H1 (cell line): ENCODE measurements at regions not wholly inside any gene's neighbourhood (a gene's known extent, or its start where the extent isn't known, plus 50 kb on each side); places are given as distances from the start of the nearest gene placed in this dataset.

Experiments used
- CTCF ChIA-PET: fragments of 300-600 bp; sonication (Branson Sonifier 250); formaldehyde crosslinking; loops from one replicate; lab custom pipeline; 2021; ENCODE audit not compliant: partially characterized antibody; lab: Charles Lee
- POLR2A ChIA-PET: fragments of 300-600 bp; sonication (Branson Sonifier 250); formaldehyde crosslinking; loops from one replicate; lab custom pipeline; 2021; ENCODE audit warnings: inconsistent platforms; ENCODE audit not compliant: partially characterized antibody; lab: Charles Lee
- DNase-seq, 2 experiments: peaks; one replicate each; pipeline versions ENCODE4 v3.0.0 to v3.0.0-alpha.2; 2010 to 2022; ENCODE audit warnings: low spot score in 2 of 2, low read depth in 1 of 2, mixed read lengths in 1 of 2
- FAIRE-seq: peaks from 2 replicates; lab custom pipeline; 2011; peaks lifted over from hg19 to GRCh38; lab: Jason Lieb, UNC
- H2AFZ ChIP-seq: 2 replicates; pipeline ENCODE4 v1.8.1; 2012; ENCODE audit warnings: low read length, inconsistent platforms
- H2AK5ac ChIP-seq: 2 replicates; pipeline ENCODE4 v1.6.1; 2013; ENCODE audit warnings: low read depth, low read length
- H2BK120ac ChIP-seq: replicated peaks from 2 replicates; pipeline ENCODE3; 2013; ENCODE audit warnings: low read depth, low read length, inconsistent platforms
- H2BK12ac ChIP-seq: 2 replicates; pipeline ENCODE4 v1.6.1; 2013; ENCODE audit warnings: low read depth, low read length
- H2BK15ac ChIP-seq: 2 replicates; pipeline ENCODE4 v1.6.1; 2013; ENCODE audit warnings: low read length
- H2BK20ac ChIP-seq: 2 replicates; pipeline ENCODE4 v1.6.1; 2013; ENCODE audit warnings: low read length
- H2BK5ac ChIP-seq: 2 replicates; pipeline ENCODE4 v1.6.1; 2013; ENCODE audit warnings: low read depth, low read length
- H3K14ac ChIP-seq: 2 replicates; pipeline ENCODE4 v1.6.1; 2013; ENCODE audit warnings: inconsistent platforms; ENCODE audit not compliant: insufficient read length
- H3K18ac ChIP-seq: 2 replicates; pipeline ENCODE4 v1.6.1; 2013; ENCODE audit warnings: low read length; ENCODE audit errors: extremely low read depth
- H3K23ac ChIP-seq: 2 replicates; pipeline ENCODE4 v1.6.1; 2013; ENCODE audit warnings: inconsistent platforms; ENCODE audit not compliant: insufficient read length
- H3K23me2 ChIP-seq: 2 replicates; pipeline ENCODE4 v1.6.1; 2013; ENCODE audit warnings: low read depth, low read length
- H3K27ac ChIP-seq: 2 replicates; pipeline ENCODE4 v1.6.1; 2011; ENCODE audit warnings: low read depth, low read length, inconsistent platforms
- H3K27me3 ChIP-seq, 4 experiments: replicated peaks in 1 of 4; 1 replicate in 1 of 4; 2 replicates in 3 of 4; pipeline versions ENCODE4 v1.6.1 to v1.8.1; 2011 to 2013; ENCODE audit warnings: low read length in 3 of 4, mild to moderate bottlenecking in 3 of 4, inconsistent platforms in 2 of 4, mixed read lengths in 2 of 4, moderate library complexity in 1 of 4; ENCODE audit not compliant: control insufficient read depth in 3 of 4, insufficient read depth in 3 of 4; ENCODE audit errors: extremely low read depth in 1 of 4
- H3K36me3 ChIP-seq, 4 experiments: 2 replicates each; pipeline versions ENCODE4 v1.6.1 to v1.8.1; 2011 to 2013; ENCODE audit warnings: mild to moderate bottlenecking in 4 of 4, low read length in 3 of 4, moderate library complexity in 2 of 4, control low read depth in 1 of 4, inconsistent platforms in 1 of 4; ENCODE audit not compliant: insufficient read depth in 4 of 4, control insufficient read depth in 2 of 4
- H3K4ac ChIP-seq: replicated peaks from 2 replicates; pipeline ENCODE3; 2013; ENCODE audit warnings: low read length, low read depth, mixed read lengths, inconsistent platforms; ENCODE audit not compliant: insufficient read length
- H3K4me1 ChIP-seq, 4 experiments: replicated peaks in 1 of 4; 1 replicate in 1 of 4; 2 replicates in 3 of 4; pipeline versions ENCODE4 v1.6.1 to v1.8.1; 2011 to 2013; ENCODE audit warnings: low read length in 3 of 4, inconsistent platforms in 2 of 4, mixed read lengths in 1 of 4; ENCODE audit not compliant: insufficient read depth in 4 of 4, control insufficient read depth in 3 of 4
- H3K4me2 ChIP-seq, 2 experiments: 2 replicates each; pipeline versions ENCODE4 v1.6.1 to v1.8.1; 2011 to 2013; ENCODE audit warnings: low read depth in 2 of 2, low read length in 2 of 2, control low read depth in 1 of 2, inconsistent platforms in 1 of 2, mild to moderate bottlenecking in 1 of 2; ENCODE audit not compliant: insufficient read depth in 1 of 2
- H3K4me3 ChIP-seq, 4 experiments: fragments of 200-600, 300-600 bp in 1 of 4; sonication (generic), shearing (Covaris generic), sonication (Bioruptor Twin) in 1 of 4; 2 replicates each; pipeline versions ENCODE4 v1.5.1 to v1.8.1; 2011 to 2016; ENCODE audit warnings: low read length in 4 of 4, low read depth in 3 of 4, control low read depth in 2 of 4, inconsistent platforms in 2 of 4, mild to moderate bottlenecking in 2 of 4, mixed read lengths in 1 of 4, moderate library complexity in 1 of 4; ENCODE audit not compliant: insufficient read depth in 2 of 4; ENCODE audit errors: extremely low read depth in 1 of 4
- H3K56ac ChIP-seq: replicated peaks from 2 replicates; pipeline ENCODE3; 2013; ENCODE audit warnings: low read depth, mild to moderate bottlenecking, mixed read lengths, low read length, inconsistent platforms; ENCODE audit not compliant: insufficient read length
- H3K79me1 ChIP-seq: 2 replicates; pipeline ENCODE4 v1.6.1; 2013; ENCODE audit warnings: low read depth, low read length, control low read depth
- H3K79me2 ChIP-seq, 2 experiments: 2 replicates each; pipeline versions ENCODE4 v1.6.1 to v1.8.1; 2012 to 2013; ENCODE audit warnings: low read length in 2 of 2, mild to moderate bottlenecking in 2 of 2, inconsistent platforms in 1 of 2; ENCODE audit not compliant: insufficient read depth in 2 of 2, control insufficient read depth in 1 of 2
- H3K9ac ChIP-seq, 4 experiments: replicated peaks in 1 of 4; 1 replicate in 1 of 4; 2 replicates in 3 of 4; pipeline versions ENCODE4 v1.6.1 to v1.8.1; 2011 to 2013; ENCODE audit warnings: low read depth in 3 of 4, low read length in 3 of 4, control low read depth in 2 of 4, mild to moderate bottlenecking in 2 of 4, moderate library complexity in 2 of 4, inconsistent platforms in 1 of 4; ENCODE audit errors: extremely low read depth in 1 of 4
- H3K9me3 ChIP-seq, 2 experiments: 2 replicates each; pipeline versions ENCODE4 v1.6.1 to v1.8.1; 2012 to 2013; ENCODE audit warnings: mild to moderate bottlenecking in 2 of 2, moderate library complexity in 2 of 2, control low read depth in 1 of 2, inconsistent platforms in 1 of 2, low read depth in 1 of 2, low read length in 1 of 2, mixed read lengths in 1 of 2; ENCODE audit not compliant: insufficient read depth in 2 of 2
- H4K20me1 ChIP-seq, 2 experiments: replicated peaks in 1 of 2; 2 replicates each; pipeline versions ENCODE3 to v1.8.1; 2011 to 2013; ENCODE audit warnings: inconsistent platforms in 2 of 2, low read length in 2 of 2, mild to moderate bottlenecking in 1 of 2; ENCODE audit not compliant: insufficient read depth in 2 of 2, control insufficient read depth in 1 of 2
- H4K5ac ChIP-seq: 2 replicates; pipeline ENCODE4 v1.6.1; 2013; ENCODE audit warnings: low read length, low read depth, mixed read lengths, inconsistent platforms; ENCODE audit not compliant: insufficient read length
- H4K8ac ChIP-seq: 2 replicates; pipeline ENCODE4 v1.8.0; 2013; ENCODE audit warnings: mild to moderate bottlenecking, moderate library complexity, low read length, inconsistent platforms; ENCODE audit not compliant: insufficient read depth; ENCODE audit errors: extremely low read depth
- H4K91ac ChIP-seq: replicated peaks from 2 replicates; pipeline ENCODE3; 2013; ENCODE audit warnings: low read length, mixed read lengths, inconsistent platforms; ENCODE audit not compliant: insufficient read length
- NRF1 ChIP-seq: IDR thresholded peaks from 2 replicates; pipeline ENCODE4 v1.6.1; 2011; ENCODE audit warnings: mild to moderate bottlenecking, low read depth, low read length, improper control_type of control experiment
- RAD21 ChIP-seq, 2 experiments: IDR thresholded peaks in 1 of 2; conservative IDR thresholded peaks in 1 of 2; 2 replicates each; pipeline ENCODE4 v1.6.1; 2011; ENCODE audit warnings: low read depth in 2 of 2, low read length in 2 of 2, improper control_type of control experiment in 1 of 2, inconsistent platforms in 1 of 2, mild to moderate bottlenecking in 1 of 2, moderate library complexity in 1 of 2
- WGBS, 2 experiments: shearing (Covaris generic) in 1 of 2; methylation state at CpG; one replicate each; pipeline versions ENCODE4 v1.1.6 to v1.1.7; 2013 to 2015; ENCODE audit warnings: low lambda C conversion rate in 2 of 2, mixed read lengths in 2 of 2, inconsistent platforms in 1 of 2, low coverage in 1 of 2, missing lambda C conversion rate in 1 of 2; ENCODE audit not compliant: insufficient replicate concordance in 2 of 2, insufficient coverage in 1 of 2, insufficient read length in 1 of 2; ENCODE audit errors: extremely low coverage in 1 of 2, missing lambda C conversion rate in 1 of 2; 5-methylcytosine and 5-hydroxymethylcytosine counted together
- TF ChIP-seq, protein P1 (sequence below), 3 experiments: IDR thresholded peaks; 1 replicate in 2 of 3; 2 replicates in 1 of 3; pipeline versions ENCODE4 v1.5.1 to v1.6.1; 2011; ENCODE audit warnings: low read length in 3 of 3, mild to moderate bottlenecking in 3 of 3, inconsistent platforms in 2 of 3, low read depth in 1 of 3, moderate library complexity in 1 of 3; ENCODE audit not compliant: insufficient read depth in 1 of 3; ENCODE audit errors: control extremely low read depth in 1 of 3

DNA sequence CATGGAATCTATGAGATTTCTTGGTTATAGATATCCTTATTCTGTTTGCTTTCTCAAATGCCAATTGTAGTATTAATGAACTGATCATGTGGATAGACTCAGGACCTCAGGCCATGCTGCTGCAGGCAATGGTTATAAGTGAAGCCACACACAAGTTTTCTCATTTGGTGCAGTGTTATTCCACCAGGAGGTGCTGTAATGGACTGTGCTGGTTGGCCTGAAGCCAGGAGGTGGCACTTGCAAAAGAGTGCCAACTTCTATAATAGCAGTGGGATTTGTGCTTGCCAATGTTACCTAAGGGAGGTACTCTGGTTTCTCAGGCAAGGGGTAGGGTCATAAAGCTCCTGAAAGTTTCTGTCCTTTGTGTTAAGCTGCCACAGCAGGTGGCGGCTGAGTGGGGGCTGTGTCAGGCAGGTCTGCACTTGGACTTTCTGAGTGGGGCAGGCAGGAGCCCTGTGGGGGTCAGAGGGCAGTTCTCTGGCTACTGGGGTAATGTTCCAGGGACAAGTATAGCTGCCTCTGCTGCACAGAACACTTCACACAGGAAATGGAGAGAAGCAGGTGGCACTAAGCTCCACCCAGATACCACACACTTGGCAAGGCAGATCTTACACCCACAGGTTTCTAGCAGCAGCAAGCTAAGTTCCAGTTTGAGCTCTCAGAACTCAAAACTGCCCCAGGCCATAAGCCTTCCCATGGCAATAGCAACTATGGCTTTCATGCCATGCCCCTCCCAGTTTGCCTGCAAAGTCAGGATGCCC, 352.6 kb upstream of the CWC22 start:
- no peaks in the 10 kb centered on the region for H3K79me1 ChIP-seq
- no peak for DNase-seq
- POLR2A ChIA-PET = no interaction called here

More for the DNA sequence above, 352.6 kb upstream of the CWC22 start:
- H3K4me3 ChIP-seq = no peak overlapping the region
- no peak overlapping the region for H4K8ac ChIP-seq
- 82% methylated on average over 1 of the region's 1 CpG; no CpG with 5 or more reads in 1 of the 2 experiments for WGBS, 2 experiments
- no peak overlapping the region for H2BK5ac ChIP-seq
- H2AK5ac ChIP-seq = no peak overlapping the region
- no peaks in the 10 kb centered on the region for H3K27me3 ChIP-seq
- H3K56ac ChIP-seq = no peak overlapping the region
- CTCF ChIA-PET = interaction anchor here (0.8 to 2.3 kb wide), 15 partner anchors 10 to 579 kb away, joined by 3 to 5 read pairs (median 3); no protein-coding TSS in a partner anchor
- no peak overlapping the region for H3K9ac ChIP-seq
- H3K18ac ChIP-seq = no peak overlapping the region
- no peak overlapping the region for H2AFZ ChIP-seq
- H3K23me2 ChIP-seq = no peaks in the 10 kb centered on the region
- no peaks in the 10 kb centered on the region for H4K20me1 ChIP-seq
- no peaks in the 10 kb centered on the region for H3K79me2 ChIP-seq
- H3K9me3 ChIP-seq = no peaks in the 10 kb centered on the region
- no peak overlapping the region for H4K91ac ChIP-seq
- no peak overlapping the region for H2BK12ac ChIP-seq
- peak; percentile 13 for FAIRE-seq
- peak overlapping the region; percentile 69 for H3K14ac ChIP-seq
- H2BK20ac ChIP-seq = no peak overlapping the region
- no peak overlapping the region for H3K4ac ChIP-seq
- H2BK120ac ChIP-seq = no peak overlapping the region
- no peaks in the 10 kb centered on the region for H3K36me3 ChIP-seq
- no peak for TF ChIP-seq NRF1
- TF ChIP-seq, protein P1, sequence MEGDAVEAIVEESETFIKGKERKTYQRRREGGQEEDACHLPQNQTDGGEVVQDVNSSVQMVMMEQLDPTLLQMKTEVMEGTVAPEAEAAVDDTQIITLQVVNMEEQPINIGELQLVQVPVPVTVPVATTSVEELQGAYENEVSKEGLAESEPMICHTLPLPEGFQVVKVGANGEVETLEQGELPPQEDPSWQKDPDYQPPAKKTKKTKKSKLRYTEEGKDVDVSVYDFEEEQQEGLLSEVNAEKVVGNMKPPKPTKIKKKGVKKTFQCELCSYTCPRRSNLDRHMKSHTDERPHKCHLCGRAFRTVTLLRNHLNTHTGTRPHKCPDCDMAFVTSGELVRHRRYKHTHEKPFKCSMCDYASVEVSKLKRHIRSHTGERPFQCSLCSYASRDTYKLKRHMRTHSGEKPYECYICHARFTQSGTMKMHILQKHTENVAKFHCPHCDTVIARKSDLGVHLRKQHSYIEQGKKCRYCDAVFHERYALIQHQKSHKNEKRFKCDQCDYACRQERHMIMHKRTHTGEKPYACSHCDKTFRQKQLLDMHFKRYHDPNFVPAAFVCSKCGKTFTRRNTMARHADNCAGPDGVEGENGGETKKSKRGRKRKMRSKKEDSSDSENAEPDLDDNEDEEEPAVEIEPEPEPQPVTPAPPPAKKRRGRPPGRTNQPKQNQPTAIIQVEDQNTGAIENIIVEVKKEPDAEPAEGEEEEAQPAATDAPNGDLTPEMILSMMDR (IDR thresholded peaks at IDR 0.05; ENCODE audit: control extremely low read depth in 1 of 3, insufficient read depth in 1 of 3, low read depth in 1 of 3, low read length in 3 of 3) = peak; percentile 28 to 48 (median 43)
- peak in 1 of 2 experiments; percentile 43; a peak in 3 of 4 replicates for TF ChIP-seq RAD21 (IDR thresholded peaks at IDR 0.05 in 1 of 2, conservative IDR thresholded peaks at IDR 0.05 in 1 of 2; ENCODE audit: low read depth in 2 of 2, low read length in 2 of 2)
- H2BK15ac ChIP-seq = no peak overlapping the region
- no peak overlapping the region for H3K23ac ChIP-seq
- no peak overlapping the region for H3K4me2 ChIP-seq
- H3K27ac ChIP-seq = no peak overlapping the region
- H4K5ac ChIP-seq = no peak overlapping the region
- H3K4me1 ChIP-seq = no peaks in the 10 kb centered on the region
